Upper lobe of right lung (tissue), 1 donor: ENCODE measurements at regions not wholly inside any gene's neighbourhood (a gene's known extent, or its start where the extent isn't known, plus 50 kb on each side); places are given as distances from the start of the nearest gene placed in this dataset.
A peak's percentile ranks its signal among the peaks of the same experiment; 100 is the strongest.

Experiments used
- ATAC-seq: fragments of 200-7000 bp; cut with Tn5 transposase; one replicate; pipeline ENCODE4 v1.9.1; 2020; ENCODE audit warnings: mild to moderate bottlenecking, moderate library complexity
- DNase-seq: peaks from one replicate; pipeline ENCODE4 v3.0.0-alpha.2; 2020
- H3K27ac ChIP-seq: fragments of 200-600 bp; one replicate; pipeline ENCODE4 v1.8.0; 2022
- H3K27me3 ChIP-seq: fragments of 200-600 bp; one replicate; pipeline ENCODE4 v1.8.0; 2022; ENCODE audit warnings: mild to moderate bottlenecking
- H3K36me3 ChIP-seq: fragments of 200-600 bp; one replicate; pipeline ENCODE4 v1.8.0; 2022
- H3K4me1 ChIP-seq: fragments of 200-600 bp; one replicate; pipeline ENCODE4 v1.8.0; 2022
- H3K4me3 ChIP-seq: fragments of 200-600 bp; one replicate; pipeline ENCODE4 v1.8.0; 2022; ENCODE audit warnings: mild to moderate bottlenecking
- H3K9me3 ChIP-seq: fragments of 200-600 bp; one replicate; pipeline ENCODE4 v1.8.0; 2022
- CTCF ChIP-seq: fragments of 200-600 bp; IDR thresholded peaks from one replicate; pipeline ENCODE4 v1.8.0; 2022; ENCODE audit warnings: antibody characterized with exemption
- intact Hi-C: fragments of 100-400 bp; cut with DNase I; formaldehyde crosslinking; loops from one replicate; pipeline ENCODE4 v1.11.0; 2022
- donor health status: DM: no; HTN: yes; CAD: no; lungs with severe emphysema.

GRCh38 chr11:38791346-38791961 is 2193.4 kb upstream of the RAG2 start:
- intact Hi-C loops: no loop called here
- Histone ChIP-seq H3K36me3 (no peaks in the 10 kb centered on the region), H3K9me3 (no peaks in the 10 kb centered on the region), H3K27ac (no peak overlapping the region), H3K27me3 (no peaks in the 10 kb centered on the region), H3K4me3 (no peak overlapping the region), H3K4me1 (no peaks in the 10 kb centered on the region)
- ATAC-seq: peak; percentile 79
- DNase-seq: no peak
- TF ChIP-seq CTCF: peak; percentile 78

GRCh38 chr11:38788561-38788960 is 2190.5 kb upstream of the RAG2 start:
- Histone ChIP-seq H3K4me3 (no peak overlapping the region), H3K36me3 (no peaks in the 10 kb centered on the region), H3K27me3 (no peaks in the 10 kb centered on the region), H3K9me3 (no peaks in the 10 kb centered on the region), H3K4me1 (no peaks in the 10 kb centered on the region), H3K27ac (no peak overlapping the region)
- no peak for TF ChIP-seq CTCF
- no peak for DNase-seq
- intact Hi-C loops: no loop called here
- no peak for ATAC-seq

GRCh38 chr11:38784164-38784563 is 2186.1 kb upstream of the RAG2 start:
- ATAC-seq (no peak), DNase-seq (no peak)
- no peaks in the 10 kb centered on the region for H3K4me1 ChIP-seq
- H3K4me3 ChIP-seq: no peak overlapping the region
- intact Hi-C loops: no loop called here
- H3K36me3 ChIP-seq: no peaks in the 10 kb centered on the region
- no peak overlapping the region for H3K27ac ChIP-seq
- H3K9me3 ChIP-seq: no peaks in the 10 kb centered on the region
- H3K27me3 ChIP-seq: no peaks in the 10 kb centered on the region
- TF ChIP-seq CTCF: no peak

- ATAC-seq (no peak), DNase-seq (no peak)
- no peak overlapping the region for H3K4me3 ChIP-seq
- intact Hi-C loops: no loop called here
- TF ChIP-seq CTCF: no peak
- no peaks in the 10 kb centered on the region for H3K27me3 ChIP-seq
- H3K9me3 ChIP-seq: no peaks in the 10 kb centered on the region
- no peak overlapping the region for H3K27ac ChIP-seq
- H3K4me1 ChIP-seq: no peaks in the 10 kb centered on the region
- H3K36me3 ChIP-seq: no peaks in the 10 kb centered on the region
Observed at GRCh38 chr11:38766796-38767195, 2168.8 kb upstream of the RAG2 start.

GRCh38 chr11:38759394-38759793 is 2161.4 kb upstream of the RAG2 start:
- TF ChIP-seq CTCF: no peak
- intact Hi-C loops: no loop called here
- ATAC-seq: no peak

GRCh38 chr11:38756537-38756936 is 2158.5 kb upstream of the RAG2 start:
- no peaks in the 10 kb centered on the region for H3K9me3 ChIP-seq
- ATAC-seq (no peak), DNase-seq (no peak)
- H3K27ac ChIP-seq: no peak overlapping the region
- no peaks in the 10 kb centered on the region for H3K27me3 ChIP-seq
- no peak for TF ChIP-seq CTCF
- H3K36me3 ChIP-seq: no peaks in the 10 kb centered on the region
- intact Hi-C loops: no loop called here
- no peaks in the 10 kb centered on the region for H3K4me1 ChIP-seq
- H3K4me3 ChIP-seq: no peak overlapping the region

More at GRCh38 chr11:38759394-38759793, 2161.4 kb upstream of the RAG2 start:
- Histone ChIP-seq H3K27ac (no peak overlapping the region), H3K4me3 (no peak overlapping the region), H3K36me3 (no peaks in the 10 kb centered on the region), H3K4me1 (no peaks in the 10 kb centered on the region), H3K27me3 (no peaks in the 10 kb centered on the region), H3K9me3 (no peaks in the 10 kb centered on the region)
- DNase-seq: no peak
